ENCODE measurements at regions not wholly inside any gene's neighbourhood (a gene's known extent, or its start where the extent isn't known, plus 50 kb on each side); places are given as distances from the start of the nearest gene placed in this dataset.

- no peak overlapping the region for H3K4me3 ChIP-seq (ENCODE audit: low read depth, low read length)
- H3K27ac ChIP-seq = no peak overlapping the region
- H3K27me3 ChIP-seq (ENCODE audit: insufficient read depth, low read depth, severe bottlenecking) = peaks cover 41% of the 10 kb centered on the region
- no peaks in the 10 kb centered on the region for H3K9me3 ChIP-seq (ENCODE audit: severe bottlenecking)
- no peaks in the 10 kb centered on the region for H3K36me3 ChIP-seq
- no peak for TF ChIP-seq CTCF (IDR thresholded peaks at IDR 0.05; ENCODE audit: low read depth, low read length)
- no peak for DNase-seq
Observed at GRCh38 chr3:94967196-94967595, 904.3 kb downstream of the NSUN3 start.

GRCh38 chr3:94968519-94968918 lies 905.7 kb downstream of the NSUN3 start:
- H3K36me3 ChIP-seq = no peaks in the 10 kb centered on the region
- no peak overlapping the region for H3K27ac ChIP-seq
- H3K4me3 ChIP-seq (ENCODE audit: low read depth, low read length) = no peak overlapping the region
- H3K9me3 ChIP-seq (ENCODE audit: severe bottlenecking) = no peaks in the 10 kb centered on the region
- H3K27me3 ChIP-seq (ENCODE audit: insufficient read depth, low read depth, severe bottlenecking) = peaks cover 41% of the 10 kb centered on the region
- no peak for DNase-seq
- no peak for TF ChIP-seq CTCF (IDR thresholded peaks at IDR 0.05; ENCODE audit: low read depth, low read length)

GRCh38 chr3:94972066-94972465 lies 909.2 kb downstream of the NSUN3 start:
- no peak for DNase-seq

GRCh38 chr3:94978084-94978483 lies 915.2 kb downstream of the NSUN3 start:
- H3K4me3 ChIP-seq (ENCODE audit: low read depth, low read length) = no peak overlapping the region
- H3K27ac ChIP-seq = no peak overlapping the region
- no peaks in the 10 kb centered on the region for H3K36me3 ChIP-seq
- peaks cover 21% of the 10 kb centered on the region for H3K27me3 ChIP-seq (ENCODE audit: insufficient read depth, low read depth, severe bottlenecking)
- DNase-seq = no peak
- H3K9me3 ChIP-seq (ENCODE audit: severe bottlenecking) = no peaks in the 10 kb centered on the region
- TF ChIP-seq CTCF (IDR thresholded peaks at IDR 0.05; ENCODE audit: low read depth, low read length) = no peak

More at GRCh38 chr3:94972066-94972465, 909.2 kb downstream of the NSUN3 start:
- no peaks in the 10 kb centered on the region for H3K9me3 ChIP-seq (ENCODE audit: severe bottlenecking)
- TF ChIP-seq CTCF (IDR thresholded peaks at IDR 0.05; ENCODE audit: low read depth, low read length) = no peak
- no peak overlapping the region for H3K4me3 ChIP-seq (ENCODE audit: low read depth, low read length)
- H3K27ac ChIP-seq = no peak overlapping the region
- no peaks in the 10 kb centered on the region for H3K36me3 ChIP-seq
- H3K27me3 ChIP-seq (ENCODE audit: insufficient read depth, low read depth, severe bottlenecking) = peaks cover 50% of the 10 kb centered on the region

GRCh38 chr3:94985778-94986177 lies 922.9 kb downstream of the NSUN3 start:
- Histone ChIP-seq H3K36me3 (no peaks in the 10 kb centered on the region), H3K27me3 (ENCODE audit: insufficient read depth, low read depth, severe bottlenecking) (peaks cover 22% of the 10 kb centered on the region), H3K4me3 (ENCODE audit: low read depth, low read length) (no peak overlapping the region), H3K27ac (no peak overlapping the region), H3K9me3 (ENCODE audit: severe bottlenecking) (no peaks in the 10 kb centered on the region)
- no peak for TF ChIP-seq CTCF (IDR thresholded peaks at IDR 0.05; ENCODE audit: low read depth, low read length)
- no peak for DNase-seq

GRCh38 chr3:94990952-94991705 lies 928.3 kb downstream of the NSUN3 start:
- no peaks in the 10 kb centered on the region for H3K9me3 ChIP-seq (ENCODE audit: severe bottlenecking)
- TF ChIP-seq CTCF (IDR thresholded peaks at IDR 0.05; ENCODE audit: low read depth, low read length) = no peak

More at GRCh38 chr3:94990952-94991705, 928.3 kb downstream of the NSUN3 start:
- H3K27me3 ChIP-seq (ENCODE audit: insufficient read depth, low read depth, severe bottlenecking) = peaks cover 40% of the 10 kb centered on the region
- H3K4me3 ChIP-seq (ENCODE audit: low read depth, low read length) = no peak overlapping the region
- no peak overlapping the region for H3K27ac ChIP-seq
- no peak for DNase-seq
- no peaks in the 10 kb centered on the region for H3K36me3 ChIP-seq
